Lower leg skin (tissue), 4 donors: ENCODE measurements at regions not wholly inside any gene's neighbourhood (a gene's known extent, or its start where the extent isn't known, plus 50 kb on each side); places are given as distances from the start of the nearest gene placed in this dataset.

ENCODE experiments used
- DNase-seq, 2 donors: peaks; one replicate each; pipeline ENCODE4 v3.0.0-alpha.2; 2019; ENCODE audit warnings: low spot score in 2 of 2
- H3K4me3 ChIP-seq: fragments of 200-600 bp; sonication (generic); 2 replicates; pipeline ENCODE4 v1.5.1; 2017; ENCODE audit warnings: mild to moderate bottlenecking, low read depth; ENCODE audit not compliant: poor library complexity, severe bottlenecking
- CTCF ChIP-seq, 3 donors: fragments of 450-650 bp; IDR thresholded peaks; one replicate each; pipeline ENCODE4 v1.5.1; 2016; ENCODE audit warnings: antibody characterized with exemption in 3 of 3, mild to moderate bottlenecking in 3 of 3, moderate library complexity in 2 of 3
- POLR2A ChIP-seq, 2 donors: fragments of 450-650 bp; IDR thresholded peaks; one replicate each; pipeline ENCODE4 v1.6.1; 2016 to 2017; ENCODE audit warnings: antibody characterized with exemption in 2 of 2, mild to moderate bottlenecking in 1 of 2, moderate library complexity in 1 of 2
- WGBS, 2 donors: methylation state at CpG; one replicate each; pipeline ENCODE4 v1.1.5; 2018; 5-methylcytosine and 5-hydroxymethylcytosine counted together
- intact Hi-C: fragments of 100-400 bp; cut with DNase I; formaldehyde crosslinking; loops from one replicate; pipeline ENCODE4 v1.15.0; 2023; ENCODE audit warnings: low total_unique reads

- TF ChIP-seq CTCF (IDR thresholded peaks at IDR 0.05) (no peak), POLR2A (IDR thresholded peaks at IDR 0.05) (no peak)
- WGBS, 2 donors: 87 to 93% methylated on average over 5 of the region's 5 CpGs
- no peak overlapping the region for H3K4me3 ChIP-seq
- intact Hi-C loops: no loop called here
- no peak for DNase-seq
These were observed 124.7 kb upstream of the SPATS2L start for GRCh38 chr2:200181755-200182154.

- no peak overlapping the region for H3K4me3 ChIP-seq
- WGBS, 2 donors: 63 to 64% methylated on average over 8 of the region's 8 CpGs
- TF ChIP-seq POLR2A (IDR thresholded peaks at IDR 0.05) (no peak), CTCF (IDR thresholded peaks at IDR 0.05) (no peak)
- intact Hi-C loops: no loop called here
- DNase-seq: no peak
These were observed 121.5 kb upstream of the SPATS2L start for GRCh38 chr2:200184748-200185627.

- H3K4me3 ChIP-seq: no peak overlapping the region
- TF ChIP-seq POLR2A (IDR thresholded peaks at IDR 0.05): no peak
- intact Hi-C loops: no loop called here
- WGBS, 2 donors: 58 to 61% methylated on average over 5 of the region's 5 CpGs
- DNase-seq: no peak
These were observed 120.9 kb upstream of the SPATS2L start for GRCh38 chr2:200185628-200186000.

- intact Hi-C loops: no loop called here
- no peak for DNase-seq
- no peak for TF ChIP-seq POLR2A (IDR thresholded peaks at IDR 0.05)
- TF ChIP-seq CTCF (IDR thresholded peaks at IDR 0.05): no peak
- H3K4me3 ChIP-seq: no peak overlapping the region
- WGBS, 2 donors: 71 to 73% methylated on average over 1 of the region's 1 CpG
These were observed 120.5 kb upstream of the SPATS2L start for GRCh38 chr2:200186002-200186401.

GRCh38 chr2:200188876-200189275 is 117.6 kb upstream of the SPATS2L start:
- intact Hi-C loops: no loop called here
- 61 to 62% methylated on average over 3 of the region's 3 CpGs for WGBS, 2 donors

GRCh38 chr2:200189964-200190363 is 116.5 kb upstream of the SPATS2L start:
- 45 to 51% methylated on average over 2 of the region's 2 CpGs for WGBS, 2 donors
- TF ChIP-seq POLR2A (IDR thresholded peaks at IDR 0.05): no peak
- H3K4me3 ChIP-seq: no peak overlapping the region
- DNase-seq: no peak
- intact Hi-C loops: no loop called here

More at GRCh38 chr2:200188876-200189275, 117.6 kb upstream of the SPATS2L start:
- H3K4me3 ChIP-seq: no peak overlapping the region
- TF ChIP-seq CTCF (IDR thresholded peaks at IDR 0.05) (no peak), POLR2A (IDR thresholded peaks at IDR 0.05) (no peak)
- no peak for DNase-seq

GRCh38 chr2:200193331-200193730 is 113.2 kb upstream of the SPATS2L start:
- no peak for DNase-seq
- intact Hi-C loops: no loop called here
- TF ChIP-seq CTCF (IDR thresholded peaks at IDR 0.05) (no peak), POLR2A (IDR thresholded peaks at IDR 0.05) (no peak)
- 71 to 85% methylated on average over 3 of the region's 3 CpGs for WGBS, 2 donors
- H3K4me3 ChIP-seq: no peak overlapping the region
